Heart left ventricle (tissue), 16 donors: ENCODE measurements at regions not wholly inside any gene's neighbourhood (a gene's known extent, or its start where the extent isn't known, plus 50 kb on each side); places are given as distances from the start of the nearest gene placed in this dataset.

Experiments
- ATAC-seq, 4 donors: fragments of 200-7000 bp; cut with Tn5 transposase; one replicate each; pipeline ENCODE4 v1.9.1; 2020 to 2022; ENCODE audit warnings: moderate library complexity in 4 of 4, mild to moderate bottlenecking in 3 of 4, moderate number of reproducible peaks in 1 of 4
- DNase-seq, 5 donors: peaks; one replicate each; pipeline ENCODE4 v3.0.0-alpha.2; 2020
- H3K27ac ChIP-seq, 12 donors: fragments of 200-600 bp; sonication (generic) in 4 of 12; one replicate each; pipeline versions ENCODE4 v1.5.0 to v1.8.0; 2016 to 2022; ENCODE audit warnings: mild to moderate bottlenecking in 2 of 12
- H3K27me3 ChIP-seq, 9 donors: fragments of 200-600 bp; sonication (generic) in 2 of 9; one replicate each; pipeline versions ENCODE4 v1.5.1 to v1.8.0; 2016 to 2022; ENCODE audit warnings: mild to moderate bottlenecking in 3 of 9
- H3K36me3 ChIP-seq, 9 donors: fragments of 200-600 bp; sonication (generic) in 2 of 9; one replicate each; pipeline versions ENCODE4 v1.5.0 to v1.8.0; 2018 to 2022; ENCODE audit warnings: mild to moderate bottlenecking in 2 of 9
- H3K4me1 ChIP-seq, 12 donors: fragments of 200-600 bp; sonication (generic) in 4 of 12; one replicate each; pipeline versions ENCODE4 v1.5.0 to v1.8.0; 2016 to 2022; ENCODE audit warnings: mild to moderate bottlenecking in 3 of 12
- H3K4me3 ChIP-seq, 12 donors: fragments of 200-600 bp; sonication (generic) in 4 of 12; one replicate each; pipeline versions ENCODE4 v1.5.0 to v1.8.0; 2017 to 2022; ENCODE audit warnings: mild to moderate bottlenecking in 9 of 12, moderate library complexity in 4 of 12
- H3K9me3 ChIP-seq, 12 donors: fragments of 200-600 bp; sonication (generic) in 4 of 12; one replicate each; pipeline versions ENCODE4 v1.5.0 to v1.8.0; 2016 to 2022; ENCODE audit warnings: mild to moderate bottlenecking in 1 of 12
- CTCF ChIP-seq, 12 donors: fragments of 200-600 bp; sonication (generic) in 4 of 12; IDR thresholded peaks; one replicate each; pipeline versions ENCODE4 v1.5.0 to v1.8.0; 2018 to 2022; ENCODE audit warnings: antibody characterized with exemption in 12 of 12, mild to moderate bottlenecking in 5 of 12
- POLR2A ChIP-seq, 2 donors: fragments of 450-650 bp; IDR thresholded peaks; one replicate each; pipeline ENCODE4 v1.6.1; 2017; ENCODE audit warnings: antibody characterized with exemption in 2 of 2, mild to moderate bottlenecking in 2 of 2, moderate library complexity in 2 of 2
- WGBS, 4 donors: extraction: QIAGEN DNeasy Blood & Tissue Kit in 2 of 4; methylation state at CpG; one replicate each; pipeline versions ENCODE4 v1.1.5 to v1.1.7; 2013 to 2018; 5-methylcytosine and 5-hydroxymethylcytosine counted together
- intact Hi-C, 10 donors: fragments of 100-400 bp; cut with DNase I; formaldehyde crosslinking; loops; one replicate each; pipeline versions ENCODE4 v1.11.1 to v1.14.2; 2022
- donor health status: ischemic (EF 13 %, LVEDD 7.1; RV severe dilation, severe dysfunction).
- donor health status: healthy with polysubstance abuse.
- donor health status: DM: no; HTN: yes; CAD: no.
- donor health status: DM: no; HTN: no; CAD: no.
- donor health status: ischemic (EF 25% LVEDD 6.9; RV normal size, moderate dysfunction).
- donor health status: ischemic (EF 25% LVEDD 5.7; RV mildly dilated, moderate dysfunction).
- donor health status: healthy.
- donor health status: DM: yes; HTN: yes; CAD: no.
- donor health status: ischemic (EF 35%, LVEDD 5.7; RV mildly dilated, moderate dysfunction).
- donor health status: nonischemic (EF 11% LVEDD 7.7; RV severe dilation, severe dysfunction).
- donor health status: DM: yes; HTN: yes; CAD: no.
- donor health status: PGD.
- donor health status: ischemic (EF 29% LVEDD 5.4; RV normal size, mild dysfunction).
- donor health status: nonischemic (EF 23%, LVEDD 6.1; RV moderate dilation, normal function).

- H3K36me3 ChIP-seq: no peaks in the 10 kb centered on the region
- H3K9me3 ChIP-seq: no peaks in the 10 kb centered on the region
- TF ChIP-seq POLR2A (IDR thresholded peaks at IDR 0.05) (no peak), CTCF (IDR thresholded peaks at IDR 0.05) (no peak)
- intact Hi-C loops: no loop called here
- ATAC-seq (no peak), DNase-seq (no peak)
- no peak overlapping the region for H3K4me3 ChIP-seq
- no peaks in the 10 kb centered on the region for H3K27me3 ChIP-seq
- no peak overlapping the region for H3K27ac ChIP-seq
- peaks cover 0 to 6% (median 0%) of the 10 kb centered on the region in 12 donors for H3K4me1 ChIP-seq
- 35 to 45% (median 38%) methylated on average over 4 of the region's 4 CpGs for WGBS, 4 donors
Measured at GRCh38 chr5:103452089-103452488, 110.5 kb downstream of the NUDT12 start.

GRCh38 chr5:103451261-103451660 is 111.3 kb downstream of the NUDT12 start:
- H3K4me1 ChIP-seq: peaks cover 0 to 6% (median 0%) of the 10 kb centered on the region in 12 donors
- no peak for ATAC-seq
- intact Hi-C loops: no loop called here
- H3K4me3 ChIP-seq: no peak overlapping the region
- H3K9me3 ChIP-seq: no peaks in the 10 kb centered on the region
- DNase-seq: no peak
- TF ChIP-seq POLR2A (IDR thresholded peaks at IDR 0.05) (no peak), CTCF (IDR thresholded peaks at IDR 0.05) (no peak)
- no peaks in the 10 kb centered on the region for H3K27me3 ChIP-seq
- H3K27ac ChIP-seq: no peak overlapping the region
- no peaks in the 10 kb centered on the region for H3K36me3 ChIP-seq

DNA sequence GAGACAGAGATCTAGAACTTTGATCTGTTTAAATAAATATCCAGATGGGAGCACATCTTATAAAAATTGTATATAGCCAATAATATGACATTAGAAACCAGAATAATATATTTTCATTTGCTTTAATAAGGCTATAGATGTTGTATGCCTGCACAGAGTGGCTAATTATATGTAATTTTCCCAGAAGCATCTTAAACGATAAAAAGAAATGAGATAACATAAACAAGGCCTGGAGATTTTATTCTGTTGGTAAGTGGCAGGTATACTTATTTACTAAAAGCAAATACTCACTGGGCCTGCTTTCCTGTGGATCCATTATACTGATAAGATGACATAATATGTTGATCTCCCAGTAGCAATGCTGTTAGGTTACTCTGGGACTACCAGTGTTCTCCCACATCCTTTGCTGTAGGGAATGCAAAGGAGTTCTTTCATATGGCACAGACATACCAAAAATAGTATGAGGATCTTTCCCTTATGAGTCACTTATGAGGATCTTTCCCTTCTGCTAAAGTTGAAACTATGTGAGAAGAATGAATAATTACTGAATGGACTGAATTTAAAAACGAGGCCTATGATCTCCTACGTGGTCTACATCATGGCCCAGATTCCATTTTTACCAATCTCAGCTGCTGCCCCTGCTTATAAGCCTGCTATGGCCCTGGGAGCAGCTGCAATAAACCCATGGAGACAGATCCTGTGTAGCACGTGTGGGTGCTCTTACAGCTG is 112.1 kb downstream of the NUDT12 start:
- H3K27ac ChIP-seq: no peak overlapping the region

DNA sequence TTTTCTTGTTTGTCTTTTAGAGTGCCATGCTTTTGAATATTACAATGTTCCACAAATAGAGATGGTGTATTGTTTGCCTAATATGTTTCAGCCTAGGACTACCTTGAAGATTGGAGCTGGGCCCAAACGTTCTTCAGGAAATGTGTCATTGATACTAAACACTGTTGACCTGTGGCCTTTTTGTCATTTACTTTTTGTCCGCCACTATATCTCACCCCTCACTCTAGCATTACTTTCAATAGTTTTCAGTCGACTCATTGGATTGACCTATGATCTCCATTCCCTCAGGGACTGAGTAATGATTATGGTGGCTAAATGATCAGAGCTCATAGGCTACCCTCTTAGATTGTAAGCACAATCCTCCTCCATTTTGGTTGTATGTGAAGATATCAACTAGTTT is 115.8 kb downstream of the NUDT12 start:
- no peak overlapping the region for H3K4me3 ChIP-seq
- WGBS, 4 donors: 44 to 64% (median 50%) methylated on average over 3 of the region's 3 CpGs
- no peak for ATAC-seq
- no peaks in the 10 kb centered on the region for H3K9me3 ChIP-seq
- intact Hi-C loops: no loop called here
- no peak for TF ChIP-seq POLR2A (IDR thresholded peaks at IDR 0.05)
- H3K27ac ChIP-seq: no peak overlapping the region
- DNase-seq: no peak
- peaks cover 0 to 10% (median 0%) of the 10 kb centered on the region in 12 donors for H3K4me1 ChIP-seq
- H3K27me3 ChIP-seq: no peaks in the 10 kb centered on the region
- no peaks in the 10 kb centered on the region for H3K36me3 ChIP-seq

More for the DNA sequence above, 112.1 kb downstream of the NUDT12 start:
- no peaks in the 10 kb centered on the region for H3K27me3 ChIP-seq
- no peak for TF ChIP-seq POLR2A (IDR thresholded peaks at IDR 0.05)
- TF ChIP-seq CTCF (IDR thresholded peaks at IDR 0.05): no peak
- H3K36me3 ChIP-seq: no peaks in the 10 kb centered on the region
- peaks cover 0 to 6% (median 0%) of the 10 kb centered on the region in 12 donors for H3K4me1 ChIP-seq
- no peak overlapping the region for H3K4me3 ChIP-seq
- no peaks in the 10 kb centered on the region for H3K9me3 ChIP-seq
- DNase-seq: no peak
- WGBS, 4 donors: 68 to 75% (median 70%) methylated on average over 4 of the region's 4 CpGs
- intact Hi-C loops: no loop called here
- ATAC-seq: no peak
